ENCODE measurements at regions not wholly inside any gene's neighbourhood (a gene's known extent, or its start where the extent isn't known, plus 50 kb on each side); places are given as distances from the start of the nearest gene placed in this dataset.

DNA sequence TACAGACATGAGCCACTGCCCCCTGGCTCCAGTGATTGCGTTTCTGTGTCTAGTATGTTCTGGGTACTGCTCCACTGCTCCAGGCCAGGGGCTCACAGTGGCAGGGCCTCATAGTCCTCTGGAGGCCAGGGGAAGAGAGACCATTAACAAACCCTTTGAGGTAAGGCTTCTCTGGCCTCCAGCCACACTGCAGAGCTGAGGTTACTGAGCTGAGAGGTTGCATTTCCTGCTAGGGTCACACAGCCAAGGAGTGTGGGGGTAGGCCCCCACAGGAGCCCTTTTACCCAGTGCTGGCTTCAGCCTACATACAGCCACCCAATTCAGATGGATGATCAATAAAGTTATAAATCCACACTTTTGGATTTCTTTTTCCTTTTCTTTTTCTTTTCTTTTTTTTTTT, 50.4 kb upstream of the DLX4 start:
- no peak for DNase-seq (ENCODE audit: low read depth in 3 of 3, low spot score in 1 of 3)

Data from stimulated activated CD4-positive, alpha-beta T cell treated with anti-CD3 and anti-CD28 coated beads, TNF-alpha, amount 100 ng/mL, for 1 hour (primary cell).